NK-92 treated with Interleukin-12 subunit alpha and Interleukin-12 subunit beta, amount 100 ng/mL, for 24 hours (cell line): ENCODE measurements at regions not wholly inside any gene's neighbourhood (a gene's known extent, or its start where the extent isn't known, plus 50 kb on each side); places are given as distances from the start of the nearest gene placed in this dataset.
"Not testable (repeated sequence)": the region's sequence is repeated elsewhere in the genome, so short reads cannot be mapped to it uniquely, and the experiment has no call there.

Source experiments
- DNase-seq: peaks from one replicate; lab custom pipeline; 2025; lab: John Stamatoyannopoulos, UW

GRCh38 chr3:190192087-190192486 is 71.4 kb upstream of the P3H2 start:
- no peak for DNase-seq

GRCh38 chr3:190188197-190188596 is 67.5 kb upstream of the P3H2 start:
- DNase-seq = no peak

GRCh38 chr3:190183121-190183520 is 62.4 kb upstream of the P3H2 start:
- DNase-seq = no peak

GRCh38 chr3:190182418-190183043 is 61.8 kb upstream of the P3H2 start:
- no peak for DNase-seq

GRCh38 chr3:190180268-190180667 is 59.6 kb upstream of the P3H2 start:
- DNase-seq = no peak

- no peak for DNase-seq
Observed at GRCh38 chr3:190178779-190179178, 58.1 kb upstream of the P3H2 start.

- DNase-seq = not testable (repeated sequence)
Observed at GRCh38 chr3:190176933-190177525, 56.3 kb upstream of the P3H2 start.

GRCh38 chr3:190176106-190176505 is 55.4 kb upstream of the P3H2 start:
- not testable (repeated sequence) for DNase-seq

- DNase-seq = no peak
Observed at GRCh38 chr3:190175490-190175889, 54.8 kb upstream of the P3H2 start.

- no peak for DNase-seq
Observed at GRCh38 chr3:190174471-190174870, 53.8 kb upstream of the P3H2 start.

- DNase-seq = no peak
Observed at GRCh38 chr3:190173426-190173825, 52.7 kb upstream of the P3H2 start.

- DNase-seq = no peak
Observed at GRCh38 chr3:190172751-190173150, 52.1 kb upstream of the P3H2 start.
